NOMO-1 treated with dmso at 0.1 percent for 144 hours (cell line): ENCODE measurements at regions not wholly inside any gene's neighbourhood (a gene's known extent, or its start where the extent isn't known, plus 50 kb on each side); places are given as distances from the start of the nearest gene placed in this dataset.

Source experiments
- DNase-seq: peaks from one replicate; lab custom pipeline; 2025; ENCODE audit not compliant: unreplicated experiment; lab: John Stamatoyannopoulos, UW

DNA sequence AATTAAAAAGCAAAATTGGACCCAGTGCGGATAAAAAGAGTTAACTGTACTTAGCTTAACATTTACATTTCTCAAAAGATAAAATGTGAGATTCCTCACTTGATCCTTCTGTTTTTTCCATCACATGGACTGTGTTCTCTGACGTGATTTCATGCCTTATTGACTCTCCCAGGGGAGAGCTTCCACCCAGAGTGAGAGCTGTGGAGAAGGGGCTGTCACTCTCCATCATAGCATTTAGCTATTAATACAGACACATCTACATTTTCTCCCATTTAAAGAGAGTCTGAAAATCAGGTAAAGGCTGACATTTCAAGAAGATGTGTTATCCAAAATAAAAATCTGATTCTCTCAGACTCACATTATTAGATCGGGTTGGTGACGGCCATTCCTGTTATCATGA lies 493.8 kb downstream of the FBXO15 start:
- no peak for DNase-seq

- DNase-seq = no peak
Observed at GRCh38 chr18:73653251-73653650, 494.4 kb downstream of the FBXO15 start.

- DNase-seq = no peak
Observed at GRCh38 chr18:73647391-73647790, 500.2 kb downstream of the FBXO15 start.

DNA sequence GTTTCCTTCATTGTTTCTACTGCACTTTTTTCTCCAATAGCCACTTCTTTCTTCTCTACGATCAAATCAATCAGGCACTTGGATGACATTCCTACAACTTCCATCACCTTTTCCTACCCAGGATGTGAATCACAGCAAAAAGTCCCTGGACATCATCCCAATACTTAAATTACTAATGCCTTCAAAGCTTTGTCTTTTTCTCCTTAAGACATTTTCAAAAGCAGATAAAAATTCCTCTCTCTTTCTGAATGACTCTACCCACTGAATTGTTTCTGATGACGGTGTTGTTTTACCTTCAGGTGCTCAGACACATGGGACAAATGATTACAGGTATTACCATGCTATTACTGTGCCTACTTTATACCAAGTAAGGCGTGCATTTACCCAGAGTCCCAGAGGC lies 500.9 kb downstream of the FBXO15 start:
- DNase-seq = no peak

- no peak for DNase-seq
Observed at GRCh38 chr18:73646196-73646595, 501.4 kb downstream of the FBXO15 start.

GRCh38 chr18:73645160-73645715 lies 502.4 kb downstream of the FBXO15 start:
- DNase-seq = no peak

DNA sequence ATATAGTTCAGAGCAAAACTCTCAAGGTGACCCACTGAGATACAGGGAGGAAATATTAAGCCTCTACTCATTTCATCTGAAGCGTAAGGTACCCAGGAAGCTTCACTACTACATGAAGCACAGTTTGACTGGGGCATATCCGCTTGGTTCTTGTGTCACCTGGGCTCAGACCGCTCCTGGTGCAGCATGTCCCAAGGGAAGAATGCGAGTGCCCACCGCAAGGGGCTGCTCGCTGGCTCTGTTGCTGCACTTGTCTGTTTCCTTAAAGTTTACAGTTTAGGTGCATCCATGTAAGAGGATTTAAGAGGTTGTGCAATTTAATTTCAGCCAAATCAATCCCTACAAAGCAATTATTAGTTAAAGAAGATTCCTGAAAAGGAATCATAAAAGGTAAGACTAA lies 507.8 kb downstream of the FBXO15 start:
- DNase-seq = no peak

DNA sequence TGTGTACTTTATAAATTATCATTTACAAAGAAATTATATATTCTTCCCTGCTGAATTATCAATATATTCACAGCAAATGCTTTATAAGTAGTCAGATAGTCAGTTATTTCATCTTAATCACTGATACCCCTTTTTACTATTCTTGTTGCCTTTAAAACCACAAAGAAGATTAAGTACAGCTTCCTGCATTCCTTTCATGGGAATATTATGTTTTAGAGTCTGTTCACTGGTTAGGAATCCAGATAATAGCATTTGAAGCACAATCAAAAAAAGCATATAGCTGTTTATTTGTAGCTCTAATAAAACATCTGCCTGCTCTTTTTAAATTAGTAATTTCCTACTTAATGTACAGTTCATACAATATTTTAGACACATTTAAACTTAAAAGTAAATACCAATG lies 508.9 kb downstream of the FBXO15 start:
- no peak for DNase-seq

GRCh38 chr18:73636355-73636754 lies 511.3 kb downstream of the FBXO15 start:
- DNase-seq = no peak

- no peak for DNase-seq
Observed at GRCh38 chr18:73626859-73627258, 520.8 kb downstream of the FBXO15 start.

DNA sequence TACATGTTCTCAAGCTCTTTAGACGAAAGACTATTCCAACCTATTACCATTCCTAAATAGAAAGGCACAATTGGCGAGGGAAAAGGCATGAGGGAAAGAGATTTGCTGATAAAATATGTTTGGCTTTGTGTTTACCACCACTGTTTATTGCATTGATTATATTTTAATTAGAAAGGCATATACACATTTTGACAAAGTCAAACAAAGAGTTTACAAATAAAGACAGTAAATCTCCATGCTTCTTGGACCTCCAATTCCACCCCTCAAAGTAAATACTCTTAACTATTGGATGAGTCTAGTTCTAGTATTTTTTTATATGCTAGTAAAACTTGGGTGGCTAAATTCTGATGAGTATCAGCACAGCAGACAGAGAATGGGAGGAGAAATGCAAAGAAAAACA lies 521.4 kb downstream of the FBXO15 start:
- no peak for DNase-seq

DNA sequence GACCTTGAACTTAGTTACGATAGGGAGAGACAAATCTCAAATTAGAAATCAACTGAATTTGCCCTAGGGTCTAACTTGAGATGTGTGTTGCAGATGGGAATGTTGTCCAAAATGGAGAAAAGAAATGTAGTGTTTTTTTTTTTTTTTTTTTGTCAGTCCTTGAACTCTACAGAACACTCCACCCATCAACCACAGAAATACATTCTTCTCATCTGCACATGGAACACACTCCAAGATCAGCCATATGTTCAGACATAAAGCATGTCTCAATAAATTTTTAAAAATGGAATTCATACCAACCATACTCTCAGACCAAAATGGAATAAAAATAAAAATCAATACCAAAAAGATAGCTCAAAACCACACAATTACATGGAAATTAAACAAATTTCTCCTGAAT lies 526.5 kb downstream of the FBXO15 start:
- no peak for DNase-seq

DNA sequence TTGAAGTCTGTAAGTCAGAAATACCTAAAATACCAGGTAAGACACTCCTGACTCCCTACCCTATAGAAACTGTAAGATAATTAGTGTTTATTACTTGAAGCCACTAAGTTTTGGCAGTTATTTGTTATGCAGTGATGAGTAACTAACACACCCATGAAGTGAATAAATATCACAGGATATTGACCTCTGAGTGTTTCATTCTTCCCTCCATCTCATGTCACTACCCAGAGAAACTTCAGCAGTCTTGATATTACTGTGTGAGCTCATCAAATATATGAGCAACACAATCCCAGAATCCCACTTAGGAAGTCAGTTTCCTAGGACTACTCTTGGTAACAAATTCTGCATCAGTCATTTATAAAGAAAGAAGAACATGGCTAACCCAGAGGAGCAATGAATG lies 529.7 kb downstream of the FBXO15 start:
- no peak for DNase-seq

DNA sequence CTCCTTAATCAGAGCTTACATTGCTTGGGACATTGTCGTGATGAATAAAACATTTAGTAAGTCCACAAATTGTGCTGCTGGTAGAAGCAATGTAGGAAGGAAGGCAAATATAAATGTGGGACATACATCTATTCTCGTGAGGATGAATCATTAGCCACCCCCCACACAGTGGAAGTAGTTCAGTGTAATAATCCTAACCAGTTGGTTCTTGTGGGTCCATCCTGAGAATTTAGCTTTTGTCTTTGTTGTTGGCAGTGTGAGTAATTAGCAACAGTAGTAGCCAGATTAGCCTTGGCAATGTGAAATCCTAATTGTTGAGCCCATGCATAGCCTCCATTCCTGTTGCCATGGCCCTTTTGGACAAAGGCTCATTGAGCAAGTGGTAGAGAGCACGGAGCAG lies 532.1 kb downstream of the FBXO15 start:
- no peak for DNase-seq

DNA sequence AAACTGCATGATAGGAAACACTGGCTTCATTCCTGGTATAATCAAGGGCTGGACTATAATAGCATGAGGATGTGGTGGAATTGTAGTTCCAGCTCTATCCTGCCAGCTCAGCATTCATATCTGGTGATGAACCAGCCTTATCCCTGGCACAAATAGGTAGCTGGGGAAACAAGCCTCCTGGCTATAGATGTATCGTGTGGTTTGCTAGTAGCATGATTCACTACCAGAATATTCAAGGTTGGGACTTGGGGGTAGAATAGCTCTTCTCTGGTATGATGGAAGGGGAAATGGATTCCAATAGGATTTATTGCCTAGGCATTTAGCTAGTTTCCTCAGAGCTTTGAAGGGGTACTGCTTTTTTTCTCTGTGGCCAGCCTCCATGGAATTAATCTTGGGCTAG lies 532.8 kb downstream of the FBXO15 start:
- DNase-seq = no peak

GRCh38 chr18:73613706-73614340 lies 533.8 kb downstream of the FBXO15 start:
- no peak for DNase-seq

GRCh38 chr18:73597832-73598615 lies 549.6 kb downstream of the FBXO15 start:
- DNase-seq = no peak

DNA sequence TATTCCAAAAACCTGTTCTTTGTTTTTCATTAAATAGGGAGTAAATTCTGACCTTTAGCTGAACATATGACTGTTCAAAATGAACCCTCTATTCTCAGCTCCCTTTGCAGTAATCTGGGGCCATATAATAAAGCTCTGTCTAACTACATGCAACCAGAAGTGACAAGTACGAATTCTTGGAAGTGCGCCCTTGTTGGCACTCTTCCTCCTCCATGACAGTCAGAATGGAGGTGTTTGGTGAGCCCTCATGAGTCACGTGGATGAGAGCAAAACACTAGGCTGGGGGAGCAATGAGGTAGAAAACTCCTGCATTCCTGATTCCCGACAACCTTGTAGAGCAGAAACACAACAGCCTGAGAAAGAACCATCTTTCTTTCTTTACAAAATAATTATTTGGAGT lies 552.9 kb downstream of the FBXO15 start:
- no peak for DNase-seq

DNA sequence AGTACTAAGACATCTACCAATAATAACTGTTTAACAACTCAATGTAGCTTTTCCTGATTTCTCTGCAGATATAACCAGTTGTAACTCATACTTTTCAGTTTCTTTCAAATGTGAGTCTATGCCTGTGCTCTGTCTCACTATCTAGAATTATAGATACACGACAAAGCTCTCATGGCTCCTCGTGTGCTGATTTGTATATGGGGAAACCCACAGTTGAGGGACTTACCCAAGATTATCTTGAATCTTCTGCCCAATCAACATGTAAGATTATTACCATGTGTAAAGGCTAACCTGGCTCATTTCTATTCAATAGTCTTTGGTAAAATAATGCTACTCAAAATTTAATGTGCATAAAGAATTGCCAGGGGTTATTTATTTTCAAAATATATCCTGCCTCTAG lies 554.4 kb downstream of the FBXO15 start:
- DNase-seq = no peak

- no peak for DNase-seq
Observed at GRCh38 chr18:73590950-73591349, 556.7 kb downstream of the FBXO15 start.

DNA sequence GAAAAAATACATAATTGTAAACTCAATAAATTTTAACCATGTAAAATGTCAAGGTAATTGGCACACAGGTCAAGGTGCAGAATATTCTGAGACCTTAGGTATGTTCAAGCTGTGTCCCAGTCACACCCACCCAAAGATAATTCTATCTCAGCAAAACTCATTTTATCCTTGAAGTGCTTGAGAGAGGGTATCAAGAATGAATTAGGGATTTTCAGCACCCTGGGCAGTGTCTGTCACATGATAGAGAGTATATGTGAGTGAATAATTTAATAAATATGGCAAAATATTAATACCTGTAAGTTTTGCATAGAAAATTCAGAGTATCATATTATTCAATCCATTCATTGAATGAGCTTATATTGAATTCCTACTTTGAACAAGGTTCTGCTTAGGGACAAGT lies 567.9 kb downstream of the FBXO15 start:
- no peak for DNase-seq

DNA sequence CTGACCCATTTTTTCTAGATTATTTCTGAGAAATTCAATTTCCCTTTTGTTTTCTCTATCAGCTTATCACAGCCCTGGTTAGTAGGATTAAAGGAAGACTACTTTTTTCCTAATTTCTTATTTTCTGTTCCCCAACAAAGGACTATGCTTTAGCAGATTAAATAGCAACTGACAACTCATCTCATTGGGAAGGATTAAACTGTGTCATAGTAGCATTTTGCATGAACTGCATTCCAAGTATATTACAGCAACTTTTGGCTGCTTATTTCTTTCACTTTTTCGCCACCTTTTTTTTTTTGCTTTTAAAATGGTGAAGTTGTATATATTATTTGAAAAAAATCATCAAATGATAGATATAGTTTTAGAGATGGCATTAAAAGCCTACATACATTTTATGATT lies 570.3 kb downstream of the FBXO15 start:
- no peak for DNase-seq
